Esophagus muscularis mucosa (tissue), 4 donors: ENCODE measurements at regions not wholly inside any gene's neighbourhood (a gene's known extent, or its start where the extent isn't known, plus 50 kb on each side); places are given as distances from the start of the nearest gene placed in this dataset.

Experiments
- DNase-seq: peaks from one replicate; pipeline ENCODE4 v3.0.0-alpha.2; 2017; ENCODE audit errors: extremely low spot score
- H3K27ac ChIP-seq, 4 donors: fragments of 200-600 bp; sonication (generic); replicated peaks in 1 of 4; 1 replicate in 3 of 4; 2 replicates in 1 of 4; pipeline ENCODE4 v1.5.1; 2016 to 2019; ENCODE audit warnings: mild to moderate bottlenecking in 1 of 4
- H3K27me3 ChIP-seq, 4 donors: fragments of 200-600 bp; sonication (generic); one replicate each; pipeline versions ENCODE4 v1.5.1 to v1.6.0; 2016 to 2019
- H3K36me3 ChIP-seq, 4 donors: fragments of 200-600 bp; sonication (generic); one replicate each; pipeline ENCODE4 v1.5.1; 2016 to 2019
- H3K4me1 ChIP-seq, 4 donors: fragments of 200-600 bp; sonication (generic); one replicate each; pipeline ENCODE4 v1.5.1; 2016 to 2019
- H3K4me3 ChIP-seq, 4 donors: fragments of 200-600 bp; sonication (generic); 1 replicate in 2 of 4; 2 replicates in 2 of 4; pipeline ENCODE4 v1.5.1; 2016 to 2019; ENCODE audit warnings: mild to moderate bottlenecking in 4 of 4, moderate library complexity in 1 of 4
- H3K9me3 ChIP-seq, 4 donors: fragments of 200-600 bp; sonication (generic); 1 replicate in 3 of 4; 2 replicates in 1 of 4; pipeline ENCODE4 v1.5.1; 2016 to 2019
- EP300 ChIP-seq: sonication (generic); formaldehyde crosslinking; IDR thresholded peaks from one replicate; pipeline ENCODE4 v1.6.1; 2017; ENCODE audit warnings: antibody characterized with exemption
- POLR2A ChIP-seq: fragments of 450-650 bp; IDR thresholded peaks from one replicate; pipeline ENCODE4 v1.6.1; 2017; ENCODE audit warnings: antibody characterized with exemption, moderate library complexity, mild to moderate bottlenecking, low read depth
- POLR2AphosphoS5 ChIP-seq, 2 donors: sonication (generic); formaldehyde crosslinking; IDR thresholded peaks; one replicate each; pipeline ENCODE4 v1.6.1; 2017; ENCODE audit warnings: antibody characterized with exemption in 2 of 2
- WGBS: methylation state at CpG from one replicate; pipeline ENCODE4 v1.1.5; 2018; 5-methylcytosine and 5-hydroxymethylcytosine counted together
- intact Hi-C: fragments of 100-400 bp; cut with DNase I; formaldehyde crosslinking; loops from one replicate; pipeline ENCODE4 v1.15.1; 2023
- TF ChIP-seq, protein P1 (sequence below), 3 experiments: fragments of 200-600 bp in 2 of 3; fragments of 450-650 bp in 1 of 3; sonication (generic) in 2 of 3; IDR thresholded peaks; one replicate each; pipeline ENCODE4 v1.5.1; 2017 to 2019; ENCODE audit warnings: antibody characterized with exemption in 3 of 3, mild to moderate bottlenecking in 2 of 3, moderate library complexity in 1 of 3

GRCh38 chr12:75715323-75715644 is 203.9 kb upstream of the KRR1 start:
- WGBS = 91% methylated on average over 4 of the region's 4 CpGs
- DNase-seq = no peak
- Histone ChIP-seq H3K27me3 (no peaks in the 10 kb centered on the region), H3K4me1 (peaks cover 4 to 19% (median 9%) of the 10 kb centered on the region in 4 donors), H3K4me3 (no peak overlapping the region), H3K9me3 (no peaks in the 10 kb centered on the region), H3K27ac (no peak overlapping the region), H3K36me3 (no peaks in the 10 kb centered on the region)
- intact Hi-C loops = no loop called here
- TF ChIP-seq POLR2AphosphoS5 (IDR thresholded peaks at IDR 0.05) = no peak
- no peak for TF ChIP-seq EP300
- TF ChIP-seq, protein P1, sequence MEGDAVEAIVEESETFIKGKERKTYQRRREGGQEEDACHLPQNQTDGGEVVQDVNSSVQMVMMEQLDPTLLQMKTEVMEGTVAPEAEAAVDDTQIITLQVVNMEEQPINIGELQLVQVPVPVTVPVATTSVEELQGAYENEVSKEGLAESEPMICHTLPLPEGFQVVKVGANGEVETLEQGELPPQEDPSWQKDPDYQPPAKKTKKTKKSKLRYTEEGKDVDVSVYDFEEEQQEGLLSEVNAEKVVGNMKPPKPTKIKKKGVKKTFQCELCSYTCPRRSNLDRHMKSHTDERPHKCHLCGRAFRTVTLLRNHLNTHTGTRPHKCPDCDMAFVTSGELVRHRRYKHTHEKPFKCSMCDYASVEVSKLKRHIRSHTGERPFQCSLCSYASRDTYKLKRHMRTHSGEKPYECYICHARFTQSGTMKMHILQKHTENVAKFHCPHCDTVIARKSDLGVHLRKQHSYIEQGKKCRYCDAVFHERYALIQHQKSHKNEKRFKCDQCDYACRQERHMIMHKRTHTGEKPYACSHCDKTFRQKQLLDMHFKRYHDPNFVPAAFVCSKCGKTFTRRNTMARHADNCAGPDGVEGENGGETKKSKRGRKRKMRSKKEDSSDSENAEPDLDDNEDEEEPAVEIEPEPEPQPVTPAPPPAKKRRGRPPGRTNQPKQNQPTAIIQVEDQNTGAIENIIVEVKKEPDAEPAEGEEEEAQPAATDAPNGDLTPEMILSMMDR (IDR thresholded peaks at IDR 0.05) = no peak
- TF ChIP-seq POLR2A = no peak

DNA sequence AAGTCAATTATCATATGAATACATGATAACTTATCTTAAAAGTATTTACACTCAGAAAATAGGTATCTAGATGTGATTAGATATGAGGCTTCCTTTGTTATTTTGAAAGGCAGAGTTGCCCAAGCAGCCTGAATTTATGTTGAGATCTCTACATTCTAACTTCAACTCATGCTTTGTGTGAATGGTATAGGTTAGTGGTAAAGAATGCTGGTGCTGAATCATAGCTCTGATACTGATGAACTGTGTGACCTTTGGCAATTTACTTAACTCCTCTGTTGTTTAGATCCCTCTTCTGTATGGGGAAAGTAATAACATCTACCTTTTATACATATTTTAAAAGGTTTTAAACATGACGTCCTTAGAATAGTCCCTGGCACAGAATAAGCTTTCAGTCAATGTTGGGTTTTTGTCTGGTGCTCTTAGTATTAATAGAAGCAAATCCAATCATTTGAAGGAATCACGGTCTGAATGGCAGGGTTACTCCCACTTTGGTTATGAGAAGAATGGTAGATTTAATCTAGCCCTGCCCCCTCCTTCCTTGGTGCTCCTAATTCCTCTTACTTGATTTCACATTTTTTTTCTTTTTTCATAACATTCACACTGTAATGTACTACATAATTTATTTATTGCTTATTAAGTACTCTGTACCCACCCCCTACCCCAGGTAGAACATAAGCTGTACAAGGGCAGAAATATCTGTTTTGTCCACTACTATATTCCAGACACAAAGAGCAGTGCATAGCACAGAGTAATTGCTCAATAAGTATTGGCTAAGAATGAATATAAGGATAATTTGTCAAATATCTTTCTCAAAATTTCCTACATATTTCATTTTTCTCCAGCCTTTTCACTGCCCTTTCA is 203.3 kb upstream of the KRR1 start:
- Histone ChIP-seq H3K9me3 (no peaks in the 10 kb centered on the region), H3K36me3 (no peaks in the 10 kb centered on the region), H3K4me3 (no peak overlapping the region), H3K4me1 (peaks cover 4 to 16% (median 9%) of the 10 kb centered on the region in 4 donors), H3K27me3 (no peaks in the 10 kb centered on the region), H3K27ac (no peak overlapping the region)
- TF ChIP-seq, protein P1 (IDR thresholded peaks at IDR 0.05) = no peak
- TF ChIP-seq EP300 (no peak), POLR2A (no peak), POLR2AphosphoS5 (IDR thresholded peaks at IDR 0.05) (no peak)
- 91% methylated on average over 2 of the region's 2 CpGs for WGBS
- intact Hi-C loops = no loop called here
- no peak for DNase-seq

- WGBS = 95% methylated on average over 3 of the region's 3 CpGs
- H3K4me3 ChIP-seq = no peak overlapping the region
- no peak for DNase-seq
- intact Hi-C loops = no loop called here
- H3K9me3 ChIP-seq = no peaks in the 10 kb centered on the region
- H3K36me3 ChIP-seq = no peaks in the 10 kb centered on the region
- peaks cover 4 to 16% (median 9%) of the 10 kb centered on the region in 4 donors for H3K4me1 ChIP-seq
- no peaks in the 10 kb centered on the region for H3K27me3 ChIP-seq
- TF ChIP-seq, protein P1 (IDR thresholded peaks at IDR 0.05) = no peak
- no peak for TF ChIP-seq POLR2AphosphoS5 (IDR thresholded peaks at IDR 0.05)
- no peak for TF ChIP-seq EP300
- no peak for TF ChIP-seq POLR2A
- H3K27ac ChIP-seq = no peak overlapping the region
These were observed 202.0 kb upstream of the KRR1 start for GRCh38 chr12:75713434-75713833.

DNA sequence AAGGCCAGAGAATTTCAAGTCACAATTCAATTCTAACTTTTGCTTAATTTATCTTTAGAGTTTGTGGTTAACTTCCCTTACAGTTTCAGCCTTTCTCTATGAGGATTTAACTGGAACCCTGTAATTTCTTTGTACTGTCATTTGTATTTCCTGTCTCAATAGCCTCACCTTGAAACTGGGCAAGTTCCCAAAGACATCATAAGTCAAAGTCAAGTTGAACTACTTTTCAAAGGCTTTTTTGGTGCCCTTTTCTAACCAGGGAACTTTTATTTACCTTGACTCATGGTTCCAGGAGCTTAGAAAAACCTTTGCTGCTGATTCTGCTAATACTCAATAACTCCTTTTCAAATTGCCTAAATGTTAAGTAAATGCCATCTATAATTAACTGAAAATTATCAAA is 200.8 kb upstream of the KRR1 start:
- intact Hi-C loops = no loop called here
- H3K4me3 ChIP-seq = no peak overlapping the region
- TF ChIP-seq POLR2AphosphoS5 (IDR thresholded peaks at IDR 0.05) (no peak), POLR2A (no peak), EP300 (no peak)
- TF ChIP-seq, protein P1 (IDR thresholded peaks at IDR 0.05) = no peak

GRCh38 chr12:75711271-75711670 is 199.9 kb upstream of the KRR1 start:
- peaks cover 10 to 24% (median 16%) of the 10 kb centered on the region in 4 donors for H3K4me1 ChIP-seq
- H3K4me3 ChIP-seq = no peak overlapping the region
- 100% methylated on average over 2 of the region's 2 CpGs for WGBS
- no peak for DNase-seq
- H3K36me3 ChIP-seq = no peaks in the 10 kb centered on the region
- no peaks in the 10 kb centered on the region for H3K9me3 ChIP-seq
- intact Hi-C loops = no loop called here
- no peaks in the 10 kb centered on the region for H3K27me3 ChIP-seq
- TF ChIP-seq POLR2AphosphoS5 (IDR thresholded peaks at IDR 0.05) (no peak), POLR2A (no peak), EP300 (no peak)
- TF ChIP-seq, protein P1 (IDR thresholded peaks at IDR 0.05) = no peak
- no peak overlapping the region for H3K27ac ChIP-seq

More for the DNA sequence above, 200.8 kb upstream of the KRR1 start:
- Histone ChIP-seq H3K27ac (no peak overlapping the region), H3K27me3 (no peaks in the 10 kb centered on the region), H3K4me1 (peaks cover 4 to 16% (median 9%) of the 10 kb centered on the region in 4 donors), H3K36me3 (no peaks in the 10 kb centered on the region), H3K9me3 (no peaks in the 10 kb centered on the region)
- no peak for DNase-seq
